Dermis blood vessel endothelial cell (primary cell): ENCODE measurements at regions not wholly inside any gene's neighbourhood (a gene's known extent, or its start where the extent isn't known, plus 50 kb on each side); places are given as distances from the start of the nearest gene placed in this dataset.
"Not testable (repeated sequence)": the region's sequence is repeated elsewhere in the genome, so short reads cannot be mapped to it uniquely, and the experiment has no call there.

Source experiments
- DNase-seq: peaks from one replicate; pipeline ENCODE4 v3.0.0; 2010

DNA sequence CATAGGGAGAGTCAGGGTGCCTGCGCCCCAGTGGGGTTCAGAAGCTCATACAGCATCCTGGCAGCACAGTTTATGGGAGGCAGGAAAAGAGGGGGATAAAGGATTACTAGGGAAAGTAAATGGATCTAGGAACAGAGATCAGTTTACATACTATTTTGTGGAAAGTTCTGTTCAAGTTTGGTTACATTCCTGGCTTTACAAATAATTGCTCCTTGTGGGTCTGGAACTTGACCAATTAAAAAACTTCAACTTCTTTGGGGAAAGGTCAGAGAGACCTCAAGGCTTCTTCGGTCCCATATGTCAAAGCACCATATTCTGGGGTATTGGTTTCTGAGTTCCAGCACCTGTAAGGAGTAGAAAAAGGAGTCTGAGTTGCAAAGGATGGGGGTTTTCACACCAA is 64.1 kb downstream of the ZDHHC19 start:
- DNase-seq: no peak

DNA sequence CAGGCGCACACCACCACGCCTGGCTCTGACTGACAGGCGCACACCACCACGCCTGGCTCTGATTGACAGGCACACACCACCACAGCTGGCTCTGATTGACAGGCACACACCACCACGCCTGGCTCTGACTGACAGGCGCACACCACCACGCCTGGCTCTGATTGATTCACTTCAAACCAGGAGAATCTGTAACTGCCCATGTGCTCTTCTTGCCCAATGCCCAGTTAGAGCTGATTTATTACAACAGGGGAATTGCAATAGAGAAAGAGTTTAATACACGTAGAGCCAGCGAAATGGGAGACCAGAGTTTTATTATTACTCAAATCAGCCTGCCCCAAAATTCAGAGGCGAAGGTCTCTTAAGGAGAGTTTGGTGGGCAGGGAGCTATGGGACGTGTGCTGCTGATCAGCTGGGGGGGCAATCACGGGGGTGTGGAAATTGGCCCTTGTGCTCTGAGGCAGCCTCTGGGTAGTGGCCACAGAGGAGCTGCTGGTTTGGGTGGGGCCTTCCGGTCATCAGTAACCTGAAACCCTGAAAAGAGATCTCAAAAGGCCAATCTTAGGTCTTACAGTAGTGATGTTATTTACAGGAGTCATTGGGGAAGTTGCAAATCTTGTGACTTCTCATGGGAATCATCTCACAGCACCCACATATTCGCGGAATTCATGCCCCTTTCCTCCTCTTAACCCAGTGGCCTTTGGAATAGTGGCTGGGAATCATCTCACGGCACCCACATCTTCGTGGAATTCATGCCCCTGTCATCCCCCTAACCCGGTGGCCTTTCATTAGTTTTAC is 63.8 kb upstream of the TFRC start:
- no peak for DNase-seq

DNA sequence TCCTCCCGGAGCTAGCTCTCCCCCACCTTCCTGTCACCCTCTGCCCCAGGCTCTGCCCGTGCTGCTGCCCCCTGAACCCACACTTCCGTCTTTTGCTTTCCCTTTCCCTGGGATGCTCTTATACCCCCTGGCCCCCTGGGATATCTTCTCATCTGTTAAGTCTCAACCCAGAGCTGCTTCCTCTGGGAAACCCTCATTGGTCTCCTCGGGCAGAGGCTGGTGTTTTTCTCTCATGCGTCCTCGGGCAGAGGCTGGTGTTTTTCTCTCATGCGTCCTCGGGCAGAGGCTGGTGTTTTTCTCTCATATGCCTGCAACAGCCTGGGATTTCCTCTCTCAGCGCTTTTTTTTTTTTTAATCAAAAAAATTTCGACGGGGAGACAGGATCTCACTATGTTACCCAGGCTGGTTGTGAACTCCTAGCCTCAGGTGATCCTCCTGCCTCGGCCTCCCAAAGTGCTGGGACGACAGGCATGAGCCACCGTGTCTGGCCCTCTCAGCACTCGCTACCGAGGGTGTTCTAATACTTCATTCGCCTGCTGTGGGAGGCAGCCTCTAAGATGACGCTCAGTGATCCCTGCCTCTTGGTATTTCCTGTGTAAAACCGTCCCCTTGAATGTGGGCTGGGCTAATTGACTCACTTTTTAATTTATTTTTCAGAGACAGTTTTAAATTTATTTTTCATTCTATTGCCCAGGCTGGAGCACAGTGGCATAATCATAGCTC is 62.7 kb upstream of the TFRC start:
- peak; percentile 78 for DNase-seq

DNA sequence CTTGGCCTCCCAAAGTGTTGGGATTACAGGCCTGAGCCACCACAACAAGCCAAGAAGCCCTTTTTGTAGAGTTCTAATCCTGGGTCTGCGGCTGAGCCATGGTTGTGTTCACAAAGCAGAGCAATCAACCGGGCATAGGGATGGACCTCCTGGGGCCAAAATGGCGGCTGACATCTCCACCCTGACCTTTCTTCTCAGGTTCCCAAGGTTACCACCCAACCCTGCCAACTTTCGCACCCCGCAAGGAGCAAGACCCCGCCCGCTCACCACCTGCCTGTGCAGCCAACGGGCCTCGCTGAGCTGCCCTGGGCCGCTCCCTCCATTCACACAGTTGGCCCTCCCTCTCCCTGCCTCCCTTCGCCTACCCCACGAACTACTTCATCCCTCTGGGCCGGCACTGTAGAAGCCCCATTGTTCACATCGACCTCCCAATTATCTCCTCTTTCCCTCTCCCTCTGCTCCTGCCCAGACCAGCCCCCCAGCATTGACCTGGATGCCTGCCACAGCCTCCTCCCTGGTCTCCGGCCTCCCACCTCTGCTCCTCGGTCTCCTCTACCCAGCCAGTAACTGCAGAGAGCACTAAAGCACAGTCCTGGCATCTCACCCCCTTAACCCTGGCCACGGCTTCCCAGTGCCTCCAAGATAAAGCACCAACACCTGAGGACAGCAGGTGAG is 62.0 kb upstream of the TFRC start:
- DNase-seq: no peak

DNA sequence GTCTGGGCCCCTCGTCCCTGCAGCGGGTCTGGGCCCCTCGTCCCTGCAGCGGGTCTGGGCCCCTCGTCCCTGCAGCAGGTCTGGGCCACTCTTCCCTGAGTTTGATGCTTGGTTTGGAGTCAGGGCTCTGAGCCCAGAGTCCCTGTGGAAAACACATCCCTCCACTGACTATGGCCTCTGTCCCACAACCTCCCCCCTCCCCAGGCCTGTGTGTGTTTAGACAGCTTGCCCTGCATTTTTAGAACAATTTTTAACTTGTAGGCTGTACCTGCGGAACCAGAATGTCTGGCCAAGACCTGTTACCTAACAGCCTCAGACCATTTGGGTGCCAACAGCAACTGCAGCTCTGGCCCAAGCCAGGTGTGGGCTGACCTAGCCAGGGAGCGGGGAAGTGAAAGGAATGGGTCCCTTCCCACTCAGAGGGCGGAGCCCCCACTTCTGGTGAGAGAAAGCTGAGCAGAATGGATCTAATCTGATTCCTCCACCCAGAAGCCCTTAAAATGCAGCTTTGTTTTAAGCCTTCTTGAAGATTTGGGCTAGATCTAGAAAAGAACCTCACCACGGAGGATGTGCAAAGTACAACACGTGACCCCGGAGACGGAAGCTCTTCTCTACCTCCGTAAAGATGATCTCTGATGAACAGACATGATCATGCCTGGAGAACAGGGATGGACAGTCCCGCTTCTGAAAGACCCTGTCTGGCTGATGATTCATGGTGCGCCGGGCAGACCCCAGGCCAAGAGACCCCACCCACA is 60.5 kb upstream of the TFRC start:
- no peak for DNase-seq

DNA sequence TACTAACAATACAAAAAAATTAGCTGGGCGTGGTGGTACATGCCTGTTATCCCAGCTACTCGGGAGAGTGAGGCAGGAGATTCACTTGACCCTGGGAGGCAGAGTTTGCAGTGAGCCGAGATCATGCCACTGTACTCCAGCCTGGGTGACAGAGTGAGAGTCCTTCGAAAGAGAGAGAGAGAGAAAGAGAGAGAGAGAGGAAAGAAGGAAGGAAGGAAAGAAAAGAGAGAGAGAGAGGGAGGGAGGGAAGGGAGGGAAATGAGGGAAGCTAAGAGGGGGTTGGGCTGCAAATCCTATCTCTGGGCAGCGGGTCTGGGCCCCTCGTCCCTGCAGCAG is 59.9 kb upstream of the TFRC start:
- no peak for DNase-seq

DNA sequence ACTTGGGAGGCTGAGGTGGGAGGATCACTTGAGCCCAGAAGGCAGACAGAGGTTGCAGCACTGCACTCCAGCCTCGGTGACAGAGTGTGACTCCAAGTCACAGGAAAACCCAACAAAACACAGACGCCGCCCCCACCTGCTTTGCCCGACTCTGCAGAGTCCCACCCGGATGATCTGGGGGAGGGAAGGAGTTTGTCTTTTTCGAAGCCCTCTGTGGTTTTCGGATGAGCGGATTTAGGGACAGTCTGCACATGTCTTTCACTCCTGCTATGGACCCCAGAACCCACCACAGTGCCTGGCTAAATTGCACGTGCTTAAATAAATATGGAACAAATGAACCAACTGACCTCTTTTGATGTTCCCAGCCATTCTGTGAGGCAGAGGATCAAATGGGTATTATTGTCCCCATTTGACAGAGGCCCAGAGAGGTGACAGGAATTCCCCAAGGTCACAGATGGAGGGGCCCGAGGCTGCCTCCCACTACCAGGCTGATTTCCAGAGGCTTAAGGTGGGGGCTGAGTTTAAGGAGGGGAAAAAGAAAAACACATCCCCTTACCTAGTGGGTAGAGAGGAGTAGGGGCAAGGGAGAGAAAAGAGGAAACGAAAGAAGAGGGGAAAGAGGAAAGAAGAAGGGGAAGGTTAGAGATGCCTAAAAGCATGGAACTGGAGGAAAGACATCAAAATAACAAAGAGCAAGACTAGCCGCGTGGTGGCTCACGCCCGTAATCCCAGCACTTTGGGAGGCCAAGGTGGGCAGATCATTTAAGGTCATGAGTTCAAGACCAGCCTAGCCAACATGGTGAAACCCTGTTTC is 59.4 kb upstream of the TFRC start:
- DNase-seq: no peak

DNA sequence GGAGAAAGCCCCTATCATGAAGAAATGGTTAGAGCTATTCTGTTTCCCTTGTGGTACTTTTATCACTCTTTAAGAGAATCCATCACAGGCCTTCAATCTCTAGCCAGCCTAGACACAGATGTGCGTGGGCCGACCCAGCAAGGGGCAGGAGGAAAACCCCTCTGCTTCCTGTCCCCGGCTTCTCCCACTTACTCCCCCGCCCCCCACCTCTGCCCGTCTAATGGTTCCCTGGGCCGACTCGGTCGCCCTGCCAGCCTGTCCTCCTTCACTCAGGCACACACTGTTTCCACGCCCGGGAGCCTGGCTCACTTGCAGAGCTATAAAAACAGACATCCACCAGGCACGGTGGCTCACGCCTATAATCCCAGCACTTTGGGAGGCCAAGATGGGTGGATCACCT is 58.3 kb upstream of the TFRC start:
- no peak for DNase-seq

DNA sequence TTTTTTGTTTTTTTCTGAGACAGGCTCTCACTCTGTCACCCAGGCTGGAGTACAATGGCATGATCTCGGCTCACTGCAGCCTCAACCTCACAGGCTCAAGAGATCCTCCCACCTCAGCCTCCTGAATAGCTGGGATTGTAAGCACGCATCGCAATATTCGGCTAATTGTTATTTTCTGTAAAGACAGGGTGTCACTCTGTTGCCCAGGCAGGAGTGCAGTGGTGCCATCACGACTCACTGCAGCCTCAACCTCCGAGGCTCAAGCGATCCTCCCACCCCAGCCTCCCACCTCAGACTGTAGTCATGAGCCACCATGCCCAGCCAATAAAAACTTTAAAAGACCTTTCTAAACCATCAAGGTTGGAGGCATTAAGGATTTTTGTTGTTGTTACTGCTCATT is 57.4 kb upstream of the TFRC start:
- no peak for DNase-seq

DNA sequence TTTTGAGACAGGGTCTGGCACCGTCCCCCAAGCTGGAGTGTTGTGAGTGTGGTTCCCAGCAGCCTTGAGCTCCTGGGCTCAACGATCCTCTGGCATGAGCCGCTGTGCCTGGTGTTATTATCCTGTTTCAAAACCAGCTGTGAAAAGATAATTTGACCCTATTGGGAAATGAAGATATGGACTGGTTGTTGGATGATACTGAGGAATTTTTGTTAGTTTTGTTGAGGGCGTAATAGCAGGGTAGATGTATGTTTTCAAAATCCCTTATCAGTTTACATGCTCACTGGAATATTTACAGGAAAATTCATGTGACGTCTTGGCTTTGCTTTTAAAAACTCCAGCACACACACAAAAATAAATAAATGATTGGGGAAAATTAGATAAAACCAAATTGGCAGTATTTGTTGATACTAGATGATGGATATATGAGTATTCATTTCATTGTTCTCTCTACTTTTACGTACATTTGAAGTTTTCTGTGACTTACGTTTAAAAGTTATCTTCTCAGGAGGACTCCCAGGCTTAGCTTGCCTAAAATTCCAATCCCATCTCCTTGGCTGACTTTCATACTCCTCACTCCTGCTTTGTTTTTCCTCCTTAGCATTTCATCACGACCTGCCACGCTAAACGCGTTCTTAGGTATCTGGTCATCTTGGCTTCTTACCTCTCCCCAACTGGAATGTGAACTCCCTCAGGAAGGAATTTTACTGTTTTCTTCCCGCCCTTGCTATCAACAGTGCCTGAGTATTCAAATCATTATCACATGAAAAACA is 56.8 kb upstream of the TFRC start:
- DNase-seq: no peak

DNA sequence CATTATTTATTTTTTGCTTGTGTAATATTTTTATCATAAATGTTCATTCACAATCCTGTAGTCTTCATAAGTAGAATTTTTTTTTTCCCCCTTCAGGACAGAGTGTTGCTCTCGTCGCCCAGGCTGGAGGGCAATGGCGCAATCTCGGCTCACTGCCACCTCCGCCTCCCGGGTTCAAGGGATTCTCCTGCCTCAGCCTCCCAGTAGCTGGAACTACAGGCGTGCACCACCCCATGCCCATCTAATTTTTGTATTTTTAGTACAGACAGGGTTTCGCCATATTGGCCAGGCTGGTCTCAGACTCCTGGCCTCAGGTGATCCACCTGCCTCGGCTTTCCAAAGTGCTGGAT is 54.7 kb upstream of the TFRC start:
- DNase-seq: not testable (repeated sequence)

DNA sequence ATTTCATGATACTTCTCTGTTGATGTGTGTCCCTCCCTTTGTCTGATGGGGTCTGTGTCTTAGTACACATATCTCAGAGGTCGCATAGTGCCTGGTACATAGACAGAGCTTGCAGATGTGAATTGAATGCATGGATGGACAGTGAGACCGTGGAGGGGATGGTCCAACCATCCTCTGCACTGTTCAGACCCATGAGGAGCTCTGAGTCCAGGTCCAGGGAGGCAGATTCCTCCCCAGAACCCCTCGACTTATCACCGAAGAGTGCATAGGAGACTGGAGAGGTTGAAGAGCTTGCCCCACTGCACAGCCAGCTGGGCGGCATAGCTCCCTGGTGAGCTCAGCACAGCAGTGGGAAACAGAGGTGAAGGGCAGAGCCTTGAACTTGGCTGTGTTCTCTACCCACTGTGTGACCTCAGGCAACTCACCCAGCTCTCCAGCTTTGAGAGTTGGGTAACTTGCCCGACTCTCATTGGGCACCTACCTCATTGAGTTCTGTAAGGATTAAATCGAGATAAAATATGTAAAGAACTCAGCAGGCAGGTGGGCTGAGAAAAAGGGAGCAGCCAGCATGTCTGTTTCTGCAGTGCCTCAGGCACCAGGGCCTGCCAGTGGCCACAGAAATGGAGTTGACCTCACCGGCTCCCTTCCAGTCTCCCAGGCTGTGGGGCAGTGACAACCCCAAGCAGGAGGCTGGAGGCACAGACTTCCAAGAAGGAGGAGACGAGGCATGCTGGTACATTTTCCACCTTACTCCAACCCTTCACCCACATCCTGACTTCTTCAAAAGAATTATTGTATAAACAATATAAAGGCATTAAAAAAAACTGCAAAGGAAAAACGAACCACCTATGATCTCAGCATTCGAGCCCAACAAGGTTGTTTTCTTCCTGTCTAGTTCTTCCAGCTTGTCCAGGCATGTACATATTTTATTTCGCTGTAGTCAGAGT is 54.1 kb upstream of the TFRC start:
- DNase-seq: peak; percentile 62

DNA sequence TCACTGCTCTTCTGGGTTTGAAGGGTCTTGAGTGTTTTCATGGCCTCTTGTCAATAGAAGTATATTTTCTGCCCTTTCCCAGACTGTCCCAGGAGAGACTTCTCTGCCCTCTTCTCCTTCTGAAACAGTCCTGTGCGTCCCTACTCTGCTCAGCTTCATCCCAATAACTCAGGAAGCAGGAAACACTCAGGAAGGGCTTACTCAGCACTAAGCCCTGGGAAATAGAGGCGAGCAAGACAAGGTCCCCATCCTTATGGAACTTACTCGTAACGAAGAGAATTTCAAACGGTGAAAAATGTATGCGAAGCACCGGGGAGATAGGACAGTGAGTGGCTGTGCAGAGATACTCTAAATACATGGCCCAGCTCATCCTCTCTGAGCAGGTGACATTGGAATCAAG is 52.8 kb upstream of the TFRC start:
- DNase-seq: peak; percentile 71

DNA sequence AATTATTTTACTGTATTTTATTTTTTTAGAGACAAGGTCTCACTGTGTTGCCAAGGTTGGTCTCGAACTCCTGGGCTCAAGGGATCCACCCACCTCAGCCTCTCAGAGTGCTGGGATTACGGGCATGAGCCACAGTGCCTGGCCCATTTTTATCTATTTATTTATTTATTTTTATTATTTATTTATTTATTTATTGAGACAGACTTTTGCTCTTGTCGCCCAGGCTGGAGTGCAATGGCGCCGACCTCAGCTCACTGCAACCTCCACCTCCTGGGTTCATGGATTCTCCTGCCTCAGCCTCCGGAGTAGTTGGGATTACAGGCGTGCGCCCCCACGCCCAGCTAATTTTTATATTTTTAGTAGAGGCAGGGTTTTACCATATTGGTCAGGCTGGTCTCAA is 52.0 kb upstream of the TFRC start:
- DNase-seq: not testable (repeated sequence)

DNA sequence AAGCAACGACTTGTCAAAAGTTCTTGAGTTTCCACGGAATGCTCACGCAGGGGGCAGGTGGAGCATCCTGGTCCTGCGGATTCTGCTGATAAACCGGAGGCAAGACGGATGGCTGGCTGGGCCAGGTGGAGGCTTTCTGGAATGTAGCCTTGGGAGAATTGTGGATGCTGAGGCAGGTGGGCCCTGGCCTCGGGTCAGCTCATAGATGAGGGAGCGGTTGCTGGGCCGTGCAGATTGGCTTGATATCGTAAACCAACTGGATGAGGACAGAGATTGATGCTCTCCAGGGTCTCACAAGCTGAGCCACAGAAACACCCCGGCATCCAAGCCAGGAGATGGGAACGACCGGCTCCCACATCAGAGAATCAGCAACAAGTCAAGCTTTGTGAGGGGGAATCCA is 50.0 kb upstream of the TFRC start:
- no peak for DNase-seq
